ENCODE measurements at regions not wholly inside any gene's neighbourhood (a gene's known extent, or its start where the extent isn't known, plus 50 kb on each side); places are given as distances from the start of the nearest gene placed in this dataset.

DNA sequence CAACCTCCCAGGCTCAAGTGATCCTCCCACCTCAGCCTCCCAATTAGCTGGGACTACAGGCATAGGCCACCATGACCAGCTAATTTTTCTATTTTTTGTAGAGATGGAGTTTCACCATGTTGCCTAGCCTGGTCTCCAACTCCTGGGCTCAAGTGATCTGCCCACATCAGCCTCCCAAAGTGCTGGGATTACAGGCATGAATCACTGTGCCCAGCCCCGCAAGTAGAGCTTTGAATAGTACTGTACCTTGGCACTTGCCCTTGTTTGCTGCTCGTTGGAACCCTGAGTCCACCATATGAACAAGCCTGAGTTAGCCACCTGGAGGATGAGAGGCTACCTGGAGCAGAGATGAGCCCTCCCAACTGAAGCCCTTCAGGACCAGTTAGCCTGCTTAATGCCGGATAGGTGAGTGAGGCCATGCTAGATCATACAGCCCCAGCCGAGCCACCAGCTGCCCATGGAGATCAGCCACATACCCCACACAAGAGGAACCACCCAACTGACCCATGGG, 267.9 kb downstream of the SHQ1 start:
- DNase-seq: no peak
- H3K27me3 Mint-ChIP-seq: peaks cover 4% of the 10 kb centered on the region
- H3K27ac Mint-ChIP-seq: no peak overlapping the region
- H3K9me3 Mint-ChIP-seq: no peaks in the 10 kb centered on the region
- no peaks in the 10 kb centered on the region for H3K4me1 Mint-ChIP-seq
- no peak overlapping the region for H3K4me3 Mint-ChIP-seq
- no peaks in the 10 kb centered on the region for H3K36me3 Mint-ChIP-seq

GRCh38 chr3:72579581-72580245, 268.5 kb downstream of the SHQ1 start:
- Mint-ChIP-seq H3K27me3 (peaks cover 4% of the 10 kb centered on the region), H3K36me3 (no peaks in the 10 kb centered on the region), H3K9me3 (no peaks in the 10 kb centered on the region), H3K4me1 (no peaks in the 10 kb centered on the region), H3K27ac (no peak overlapping the region), H3K4me3 (no peak overlapping the region)
- DNase-seq: no peak

DNA sequence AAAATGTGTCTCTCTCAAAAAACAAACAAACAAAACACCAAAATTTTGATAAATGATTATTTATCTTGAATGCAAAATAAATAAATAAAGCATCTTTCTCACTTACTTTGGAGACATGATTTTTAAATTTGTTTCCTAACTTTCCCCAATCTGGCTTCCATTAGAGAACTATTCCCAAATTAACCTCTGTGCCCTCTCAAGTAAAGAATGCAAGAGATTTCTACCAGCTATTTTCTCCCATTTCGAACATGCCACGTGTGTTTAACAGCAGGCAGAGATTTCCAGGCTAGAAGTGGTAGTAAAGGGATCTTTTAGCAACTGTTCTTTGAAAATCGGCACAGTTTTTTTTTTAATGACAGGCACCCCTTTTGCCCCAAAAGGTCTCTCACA, 269.1 kb downstream of the SHQ1 start:
- Mint-ChIP-seq H3K27me3 (peaks cover 4% of the 10 kb centered on the region), H3K4me1 (no peaks in the 10 kb centered on the region), H3K27ac (no peak overlapping the region), H3K36me3 (no peaks in the 10 kb centered on the region), H3K9me3 (no peaks in the 10 kb centered on the region), H3K4me3 (no peak overlapping the region)
- DNase-seq: no peak

DNA sequence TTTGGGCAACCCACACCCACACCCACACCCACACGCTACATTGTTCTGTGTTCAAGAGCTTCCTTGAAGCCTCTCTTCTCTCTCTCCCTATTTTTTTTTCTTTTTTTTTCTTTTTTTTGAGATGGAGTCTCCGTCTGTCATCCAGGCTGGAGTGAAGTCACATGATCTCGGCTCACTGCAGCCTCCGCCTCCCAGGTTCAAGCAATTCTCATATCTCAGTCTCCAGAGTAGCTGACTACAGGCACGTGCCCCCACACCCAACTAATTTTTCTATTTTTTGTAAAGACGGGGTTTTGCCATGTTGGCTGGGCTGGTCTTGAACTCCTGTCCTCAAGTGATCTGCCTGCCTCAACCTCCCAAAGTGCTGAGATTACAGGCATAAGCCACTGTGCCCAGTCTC, 271.1 kb downstream of the SHQ1 start:
- DNase-seq: no peak
- Mint-ChIP-seq H3K36me3 (no peaks in the 10 kb centered on the region), H3K4me1 (no peaks in the 10 kb centered on the region), H3K27me3 (peaks cover 4% of the 10 kb centered on the region), H3K4me3 (no peak overlapping the region), H3K27ac (no peak overlapping the region), H3K9me3 (no peaks in the 10 kb centered on the region)

DNA sequence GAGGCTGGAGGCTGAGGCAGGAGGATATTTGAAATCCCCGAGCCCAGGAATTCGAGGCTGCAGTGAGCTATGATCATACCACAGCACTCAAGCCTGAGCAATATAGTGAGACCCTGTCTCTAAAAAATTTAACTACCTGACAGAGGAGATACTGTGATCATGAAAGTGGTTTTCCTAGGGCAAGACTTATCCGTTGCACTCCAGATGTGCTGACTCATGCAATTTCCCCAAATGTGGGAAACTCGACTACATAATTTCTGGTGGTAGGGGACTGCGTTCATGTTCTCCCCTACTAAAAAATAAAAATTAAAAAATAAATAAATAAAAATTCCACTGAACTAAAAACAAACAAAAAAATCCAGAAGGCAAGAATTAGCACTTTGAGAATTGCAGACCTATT, 271.7 kb downstream of the SHQ1 start:
- Mint-ChIP-seq H3K4me3 (no peak overlapping the region), H3K27ac (no peak overlapping the region), H3K36me3 (no peaks in the 10 kb centered on the region), H3K27me3 (peaks cover 4% of the 10 kb centered on the region), H3K4me1 (no peaks in the 10 kb centered on the region), H3K9me3 (no peaks in the 10 kb centered on the region)
- DNase-seq: no peak

- no peaks in the 10 kb centered on the region for H3K4me1 Mint-ChIP-seq
- no peak for DNase-seq
- no peaks in the 10 kb centered on the region for H3K9me3 Mint-ChIP-seq
- H3K27me3 Mint-ChIP-seq: peaks cover 4% of the 10 kb centered on the region
- no peak overlapping the region for H3K4me3 Mint-ChIP-seq
- no peak overlapping the region for H3K27ac Mint-ChIP-seq
- H3K36me3 Mint-ChIP-seq: no peaks in the 10 kb centered on the region
These were observed 274.1 kb downstream of the SHQ1 start for GRCh38 chr3:72574144-72574543.

DNA sequence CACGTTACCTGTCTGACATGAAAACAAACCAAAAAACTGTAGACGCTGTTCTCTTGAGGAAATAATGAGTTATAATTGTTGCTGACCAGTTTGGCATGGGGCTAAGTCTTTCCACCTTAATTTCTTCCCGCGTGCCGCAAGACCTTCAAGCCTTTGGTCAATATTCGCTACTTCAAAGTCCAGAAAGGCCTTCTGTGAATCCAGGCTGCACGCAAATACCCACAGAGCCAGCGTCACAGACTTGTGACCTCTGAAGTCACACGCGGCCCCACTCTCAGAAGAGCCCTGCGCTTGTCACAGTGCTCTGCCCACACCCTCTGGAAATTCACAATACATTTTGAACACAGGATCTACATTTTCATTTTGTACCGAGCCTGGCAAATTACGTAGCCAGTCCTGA, 275.2 kb downstream of the SHQ1 start:
- Mint-ChIP-seq H3K4me3 (no peak overlapping the region), H3K9me3 (no peaks in the 10 kb centered on the region), H3K27ac (no peak overlapping the region), H3K36me3 (no peaks in the 10 kb centered on the region), H3K27me3 (peaks cover 4% of the 10 kb centered on the region), H3K4me1 (no peaks in the 10 kb centered on the region)
- DNase-seq: no peak

DNA sequence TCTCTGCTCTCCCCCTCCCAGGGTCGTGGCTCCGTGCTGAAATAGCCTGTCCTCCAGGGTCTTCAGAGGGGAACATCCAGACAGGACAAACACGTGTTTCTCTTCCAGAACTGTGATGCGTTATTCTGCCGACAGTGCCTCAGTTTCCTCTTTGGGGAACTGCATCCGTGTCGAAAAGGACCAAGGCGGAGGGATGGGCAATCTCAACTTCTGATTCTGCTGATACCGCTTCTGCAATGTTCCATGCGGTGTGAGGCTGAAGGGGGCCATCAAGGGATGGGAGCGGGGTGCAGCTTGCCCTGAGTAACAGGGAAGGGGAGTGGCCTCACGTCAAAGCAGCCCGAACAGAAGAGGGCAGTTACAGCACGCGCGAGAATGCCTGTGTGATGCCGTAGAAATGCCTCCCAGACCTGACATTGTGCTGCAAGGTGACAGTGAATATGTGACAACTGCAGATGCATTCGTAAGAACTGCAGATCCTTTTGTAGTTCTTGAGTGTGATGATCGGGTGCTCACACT, 275.7 kb downstream of the SHQ1 start:
- no peaks in the 10 kb centered on the region for H3K4me1 Mint-ChIP-seq
- DNase-seq: no peak
- no peaks in the 10 kb centered on the region for H3K9me3 Mint-ChIP-seq
- H3K36me3 Mint-ChIP-seq: no peaks in the 10 kb centered on the region
- no peak overlapping the region for H3K27ac Mint-ChIP-seq
- peaks cover 3% of the 10 kb centered on the region for H3K27me3 Mint-ChIP-seq
- H3K4me3 Mint-ChIP-seq: no peak overlapping the region

DNA sequence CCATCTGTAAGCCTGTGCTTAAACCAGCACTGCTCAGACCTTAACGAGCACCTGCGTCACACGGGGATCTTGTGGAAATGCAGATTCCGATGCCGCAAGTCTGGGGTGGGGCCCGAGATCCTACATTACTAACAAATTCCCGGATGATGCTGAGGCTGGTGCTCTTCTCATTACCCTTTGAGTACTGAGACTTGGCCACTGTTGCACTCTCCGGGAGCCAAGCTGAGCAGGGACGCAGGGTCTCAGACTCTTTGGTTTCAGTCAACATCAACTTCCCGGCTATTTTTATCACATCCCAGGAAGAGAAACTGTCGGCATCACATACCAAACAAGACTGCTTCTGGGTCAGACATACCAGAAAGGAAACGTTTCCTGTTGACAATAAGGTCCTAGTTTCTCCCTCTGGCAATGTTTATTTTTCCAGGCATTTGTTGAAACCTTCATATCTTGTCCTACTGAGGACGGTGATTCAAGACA, 276.6 kb downstream of the SHQ1 start:
- no peak overlapping the region for H3K27ac Mint-ChIP-seq
- no peak for DNase-seq
- H3K4me1 Mint-ChIP-seq: no peaks in the 10 kb centered on the region
- H3K36me3 Mint-ChIP-seq: no peaks in the 10 kb centered on the region
- H3K4me3 Mint-ChIP-seq: no peak overlapping the region
- no peaks in the 10 kb centered on the region for H3K9me3 Mint-ChIP-seq
- no peaks in the 10 kb centered on the region for H3K27me3 Mint-ChIP-seq

GRCh38 chr3:72571052-72571451, 277.2 kb downstream of the SHQ1 start:
- no peak for DNase-seq
- Mint-ChIP-seq H3K36me3 (no peaks in the 10 kb centered on the region), H3K4me1 (no peaks in the 10 kb centered on the region), H3K27me3 (no peaks in the 10 kb centered on the region), H3K9me3 (no peaks in the 10 kb centered on the region), H3K4me3 (no peak overlapping the region), H3K27ac (no peak overlapping the region)

- Mint-ChIP-seq H3K9me3 (no peaks in the 10 kb centered on the region), H3K4me3 (no peak overlapping the region), H3K27me3 (no peaks in the 10 kb centered on the region), H3K27ac (no peak overlapping the region), H3K4me1 (no peaks in the 10 kb centered on the region), H3K36me3 (no peaks in the 10 kb centered on the region)
- no peak for DNase-seq
These were observed 278.3 kb downstream of the SHQ1 start for GRCh38 chr3:72569754-72570440.

DNA sequence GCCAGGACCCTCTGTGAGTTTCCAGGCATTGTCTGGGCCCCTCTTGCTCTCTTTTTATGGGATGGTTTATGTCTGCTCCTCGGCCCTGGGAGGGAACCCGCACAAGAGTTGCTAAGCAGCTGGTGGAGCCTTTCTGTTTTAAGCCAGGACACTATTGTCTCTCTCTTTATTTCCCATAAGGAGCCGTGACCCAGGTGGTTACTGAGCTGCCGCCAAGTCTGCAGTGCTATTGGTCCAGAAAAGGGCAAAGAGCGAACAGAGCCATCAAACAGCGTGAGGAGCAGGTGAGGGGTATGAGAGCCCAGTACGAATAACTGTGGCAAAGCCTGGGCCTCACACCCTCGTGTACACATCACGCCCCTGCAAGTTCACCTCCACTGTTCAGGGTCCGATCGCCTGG, 280.2 kb downstream of the SHQ1 start:
- DNase-seq: no peak
- H3K36me3 Mint-ChIP-seq: no peaks in the 10 kb centered on the region
- no peaks in the 10 kb centered on the region for H3K27me3 Mint-ChIP-seq
- no peak overlapping the region for H3K27ac Mint-ChIP-seq
- H3K4me3 Mint-ChIP-seq: no peak overlapping the region
- no peaks in the 10 kb centered on the region for H3K9me3 Mint-ChIP-seq
- H3K4me1 Mint-ChIP-seq: no peaks in the 10 kb centered on the region

DNA sequence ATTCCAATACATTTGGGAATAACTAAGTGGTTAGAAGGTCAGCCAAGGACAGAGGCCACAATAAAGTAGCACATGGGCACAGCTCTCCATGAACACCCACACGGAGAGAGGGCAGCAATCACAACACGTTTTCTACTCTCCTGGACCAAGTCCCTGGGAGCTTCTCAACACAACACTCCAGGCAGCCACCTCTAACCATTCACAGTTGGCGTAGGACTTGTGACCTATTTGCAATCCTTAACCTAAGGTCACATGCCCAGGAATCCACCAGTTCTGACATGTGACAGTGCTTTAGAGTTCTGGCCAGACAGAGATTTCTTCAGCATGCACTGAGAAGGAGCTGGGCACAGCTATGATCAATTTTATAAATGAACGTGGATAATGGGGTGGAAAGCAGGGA, 280.8 kb downstream of the SHQ1 start:
- Mint-ChIP-seq H3K4me1 (no peaks in the 10 kb centered on the region), H3K27ac (no peak overlapping the region), H3K4me3 (no peak overlapping the region), H3K36me3 (no peaks in the 10 kb centered on the region), H3K27me3 (no peaks in the 10 kb centered on the region), H3K9me3 (no peaks in the 10 kb centered on the region)
- no peak for DNase-seq

GRCh38 chr3:72565593-72565992, 282.7 kb downstream of the SHQ1 start:
- peaks cover 2% of the 10 kb centered on the region for H3K36me3 Mint-ChIP-seq
- peaks cover 1% of the 10 kb centered on the region for H3K9me3 Mint-ChIP-seq
- H3K27ac Mint-ChIP-seq: no peak overlapping the region
- H3K4me3 Mint-ChIP-seq: no peak overlapping the region
- DNase-seq: no peak
- no peaks in the 10 kb centered on the region for H3K27me3 Mint-ChIP-seq
- H3K4me1 Mint-ChIP-seq: no peaks in the 10 kb centered on the region

DNA sequence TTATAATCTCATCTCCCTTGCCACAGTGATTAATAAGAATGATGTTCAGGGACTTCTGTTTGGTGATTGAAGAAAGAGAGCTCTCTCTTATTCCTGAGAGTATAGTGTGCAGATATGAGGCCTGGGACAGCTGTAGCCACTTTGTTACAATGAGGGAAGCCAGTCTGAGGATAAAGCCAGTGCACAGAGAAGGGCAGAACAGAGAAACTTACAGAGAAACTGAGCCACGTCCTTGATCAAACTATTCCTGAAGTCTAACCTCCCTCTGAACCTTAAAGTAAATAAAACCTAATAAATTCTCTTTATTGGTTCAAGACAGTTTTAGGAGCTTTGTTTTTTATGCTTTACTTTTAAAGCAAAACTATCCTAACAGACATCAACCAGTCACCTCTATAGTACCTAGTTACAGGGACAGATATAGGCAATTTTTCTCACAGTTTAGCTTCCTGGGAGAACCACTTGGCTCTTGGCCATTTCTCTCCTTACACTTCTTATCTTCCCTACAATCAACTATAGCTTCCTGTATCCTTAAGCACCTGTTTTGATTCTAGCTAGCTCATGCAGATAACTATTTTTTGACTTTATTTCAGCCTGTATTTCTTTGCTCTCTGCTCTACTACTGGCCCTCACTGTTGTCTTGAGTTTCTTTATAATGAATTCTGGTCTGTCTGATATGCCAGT, 284.4 kb downstream of the SHQ1 start:
- H3K36me3 Mint-ChIP-seq: peaks cover 2% of the 10 kb centered on the region
- no peak overlapping the region for H3K27ac Mint-ChIP-seq
- H3K27me3 Mint-ChIP-seq: no peaks in the 10 kb centered on the region
- H3K9me3 Mint-ChIP-seq: peaks cover 1% of the 10 kb centered on the region
- DNase-seq: no peak
- no peaks in the 10 kb centered on the region for H3K4me1 Mint-ChIP-seq
- no peak overlapping the region for H3K4me3 Mint-ChIP-seq

All from activated naive CD8-positive, alpha-beta T cell treated with anti-CD3 and anti-CD28 coated beads for 36 hours (primary cell).